Right atrium auricular region (tissue), 2 donors: ENCODE measurements at regions not wholly inside any gene's neighbourhood (a gene's known extent, or its start where the extent isn't known, plus 50 kb on each side); places are given as distances from the start of the nearest gene placed in this dataset.

ENCODE experiments used
- DNase-seq: peaks from one replicate; pipeline ENCODE4 v3.0.0-alpha.2; 2019; ENCODE audit warnings: low spot score
- H3K27ac ChIP-seq, 2 donors: fragments of 200-600 bp; sonication (generic); 1 replicate in 1 of 2; 2 replicates in 1 of 2; pipeline ENCODE4 v1.5.1; 2016 to 2019
- H3K27me3 ChIP-seq, 2 donors: fragments of 200-600 bp; sonication (generic); one replicate each; pipeline versions ENCODE4 v1.5.1 to v1.6.0; 2017 to 2019
- H3K36me3 ChIP-seq: fragments of 200-600 bp; sonication (generic); one replicate; pipeline ENCODE4 v1.5.1; 2016
- H3K4me1 ChIP-seq, 2 donors: fragments of 200-600 bp; sonication (generic); one replicate each; pipeline versions ENCODE4 v1.5.1 to v1.6.0; 2017 to 2019
- H3K4me3 ChIP-seq, 2 donors: fragments of 200-600 bp; sonication (generic); 1 replicate in 1 of 2; 2 replicates in 1 of 2; pipeline ENCODE4 v1.5.1; 2017 to 2019; ENCODE audit warnings: mild to moderate bottlenecking in 1 of 2, moderate library complexity in 1 of 2
- H3K9me3 ChIP-seq, 2 donors: fragments of 200-600 bp; sonication (generic); one replicate each; pipeline ENCODE4 v1.5.1; 2019
- CTCF ChIP-seq, 2 donors: fragments of 200-600 bp; sonication (generic); IDR thresholded peaks; one replicate each; pipeline ENCODE4 v1.5.1; 2019; ENCODE audit warnings: antibody characterized with exemption in 2 of 2

GRCh38 chr4:12707381-12708175 lies 776.6 kb downstream of the RAB28 start:
- Histone ChIP-seq H3K36me3 (no peaks in the 10 kb centered on the region), H3K4me3 (no peak overlapping the region), H3K4me1 (no peaks in the 10 kb centered on the region), H3K27ac (no peak overlapping the region), H3K27me3 (no peaks in the 10 kb centered on the region), H3K9me3 (no peaks in the 10 kb centered on the region)
- no peak for TF ChIP-seq CTCF (IDR thresholded peaks at IDR 0.05)
- no peak for DNase-seq

- H3K36me3 ChIP-seq, result no peaks in the 10 kb centered on the region
- DNase-seq, result no peak
- no peaks in the 10 kb centered on the region for H3K4me1 ChIP-seq
- H3K9me3 ChIP-seq, result no peaks in the 10 kb centered on the region
- H3K27me3 ChIP-seq, result no peaks in the 10 kb centered on the region
- no peak overlapping the region for H3K4me3 ChIP-seq
- no peak for TF ChIP-seq CTCF (IDR thresholded peaks at IDR 0.05)
- H3K27ac ChIP-seq, result no peak overlapping the region
Observed at GRCh38 chr4:12703036-12703435, 781.1 kb downstream of the RAB28 start.

GRCh38 chr4:12701384-12701783 lies 782.8 kb downstream of the RAB28 start:
- DNase-seq, result no peak
- TF ChIP-seq CTCF (IDR thresholded peaks at IDR 0.05), result no peak
- no peak overlapping the region for H3K4me3 ChIP-seq
- no peaks in the 10 kb centered on the region for H3K9me3 ChIP-seq
- no peak overlapping the region for H3K27ac ChIP-seq
- H3K4me1 ChIP-seq, result no peaks in the 10 kb centered on the region
- H3K27me3 ChIP-seq, result no peaks in the 10 kb centered on the region
- no peaks in the 10 kb centered on the region for H3K36me3 ChIP-seq

- TF ChIP-seq CTCF (IDR thresholded peaks at IDR 0.05), result no peak
- no peak for DNase-seq
- Histone ChIP-seq H3K27ac (no peak overlapping the region), H3K36me3 (no peaks in the 10 kb centered on the region), H3K27me3 (no peaks in the 10 kb centered on the region), H3K4me3 (no peak overlapping the region), H3K4me1 (no peaks in the 10 kb centered on the region), H3K9me3 (no peaks in the 10 kb centered on the region)
Observed at GRCh38 chr4:12697970-12698369, 786.2 kb downstream of the RAB28 start.

- Histone ChIP-seq H3K4me1 (no peaks in the 10 kb centered on the region), H3K27ac (no peak overlapping the region), H3K27me3 (no peaks in the 10 kb centered on the region), H3K4me3 (no peak overlapping the region), H3K9me3 (no peaks in the 10 kb centered on the region), H3K36me3 (no peaks in the 10 kb centered on the region)
- TF ChIP-seq CTCF (IDR thresholded peaks at IDR 0.05), result no peak
- DNase-seq, result no peak
Observed at GRCh38 chr4:12692815-12693214, 791.3 kb downstream of the RAB28 start.

- H3K4me3 ChIP-seq, result no peak overlapping the region
- no peaks in the 10 kb centered on the region for H3K27me3 ChIP-seq
- H3K4me1 ChIP-seq, result no peaks in the 10 kb centered on the region
- no peaks in the 10 kb centered on the region for H3K36me3 ChIP-seq
- TF ChIP-seq CTCF (IDR thresholded peaks at IDR 0.05), result no peak
- no peaks in the 10 kb centered on the region for H3K9me3 ChIP-seq
- no peak for DNase-seq
- H3K27ac ChIP-seq, result no peak overlapping the region
Observed at GRCh38 chr4:12691168-12691567, 793.0 kb downstream of the RAB28 start.
